HG03108 (cell line): ENCODE measurements at regions not wholly inside any gene's neighbourhood (a gene's known extent, or its start where the extent isn't known, plus 50 kb on each side); places are given as distances from the start of the nearest gene placed in this dataset.
"Not testable (repeated sequence)": the region's sequence is repeated elsewhere in the genome, so short reads cannot be mapped to it uniquely, and the experiment has no call there.

Experiments
- ATAC-seq: cut with Tn5 transposase; IDR thresholded peaks from one replicate; pipeline ENCODE4 v1.9.1; 2021; ENCODE audit warnings: moderate library complexity; ENCODE audit not compliant: unreplicated experiment

- ATAC-seq = not testable (repeated sequence)
Measured at GRCh38 chr11:67806728-67807235, 132.4 kb upstream of the ALDH3B2 start.

GRCh38 chr11:67806183-67806582 is 131.8 kb upstream of the ALDH3B2 start:
- not testable (repeated sequence) for ATAC-seq

GRCh38 chr11:67805253-67806126 is 131.1 kb upstream of the ALDH3B2 start:
- ATAC-seq = peak; percentile 92

- ATAC-seq = peak; percentile 18
Measured at GRCh38 chr11:67804435-67805252, 130.2 kb upstream of the ALDH3B2 start.

GRCh38 chr11:67803519-67803918 is 129.1 kb upstream of the ALDH3B2 start:
- ATAC-seq = not testable (repeated sequence)

- ATAC-seq = not testable (repeated sequence)
Measured at GRCh38 chr11:67803055-67803454, 128.6 kb upstream of the ALDH3B2 start.

GRCh38 chr11:67802623-67803022 is 128.2 kb upstream of the ALDH3B2 start:
- ATAC-seq = not testable (repeated sequence)

GRCh38 chr11:67801397-67801796 is 127.0 kb upstream of the ALDH3B2 start:
- ATAC-seq = not testable (repeated sequence)

GRCh38 chr11:67800591-67800990 is 126.2 kb upstream of the ALDH3B2 start:
- not testable (repeated sequence) for ATAC-seq

GRCh38 chr11:67799808-67800207 is 125.4 kb upstream of the ALDH3B2 start:
- not testable (repeated sequence) for ATAC-seq

- not testable (repeated sequence) for ATAC-seq
Measured at GRCh38 chr11:67797726-67798521, 123.5 kb upstream of the ALDH3B2 start.

- ATAC-seq = no peak
Measured at GRCh38 chr11:67795746-67796145, 121.3 kb upstream of the ALDH3B2 start.

GRCh38 chr11:67793750-67794149 is 119.3 kb upstream of the ALDH3B2 start:
- ATAC-seq = not testable (repeated sequence)

GRCh38 chr11:67792273-67792990 is 118.0 kb upstream of the ALDH3B2 start:
- ATAC-seq = not testable (repeated sequence)

GRCh38 chr11:67791598-67792170 is 117.3 kb upstream of the ALDH3B2 start:
- ATAC-seq = not testable (repeated sequence)

GRCh38 chr11:67788341-67788695 is 113.9 kb upstream of the ALDH3B2 start:
- ATAC-seq = not testable (repeated sequence)

GRCh38 chr11:67787681-67788340 is 113.4 kb upstream of the ALDH3B2 start:
- not testable (repeated sequence) for ATAC-seq

- ATAC-seq = not testable (repeated sequence)
Measured at GRCh38 chr11:67781967-67782366, 107.5 kb upstream of the ALDH3B2 start.

- not testable (repeated sequence) for ATAC-seq
Measured at GRCh38 chr11:67781506-67781905, 107.1 kb upstream of the ALDH3B2 start.
